ENCODE measurements at regions not wholly inside any gene's neighbourhood (a gene's known extent, or its start where the extent isn't known, plus 50 kb on each side); places are given as distances from the start of the nearest gene placed in this dataset.

DNA sequence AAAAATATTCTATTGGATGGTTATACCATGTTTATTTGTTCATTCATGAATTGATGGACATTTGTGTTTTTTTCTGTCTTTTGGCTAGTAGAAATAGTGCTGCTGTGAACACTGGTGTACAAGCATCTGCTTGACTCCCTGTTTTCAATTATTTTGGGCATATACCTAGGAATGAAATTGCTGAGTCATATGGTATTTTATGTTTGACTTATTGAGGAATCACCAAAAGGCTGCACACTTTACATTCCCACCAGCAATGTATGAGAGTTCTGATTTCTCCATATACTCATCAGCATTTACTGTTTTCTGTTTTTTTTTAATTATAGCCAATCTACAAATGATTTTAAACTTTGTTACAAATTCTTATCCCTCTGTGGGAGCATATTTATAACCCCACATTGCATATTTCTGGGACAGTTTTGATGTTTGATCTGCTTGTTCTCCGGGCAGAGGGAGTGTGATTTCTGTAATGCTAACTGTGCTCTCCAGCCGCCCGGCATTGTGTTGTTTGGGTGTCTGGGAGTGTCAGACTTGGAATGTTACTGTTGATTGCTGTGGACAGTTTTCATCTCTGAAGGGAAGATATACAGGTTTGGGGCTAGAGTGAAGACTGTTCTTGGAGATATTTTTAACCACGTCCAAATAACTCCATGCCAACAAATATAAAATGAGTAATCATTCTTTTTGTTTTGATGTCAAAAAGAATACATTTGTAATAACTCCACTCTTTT lies 60.5 kb upstream of the PGRMC2 start:
- POLR2A ChIA-PET, result no interaction called here
- CTCF ChIA-PET, result interaction anchor here (0.6 kb wide), 1 partner anchor 884 kb away, joined by 4 read pairs; no protein-coding TSS in a partner anchor

DNA sequence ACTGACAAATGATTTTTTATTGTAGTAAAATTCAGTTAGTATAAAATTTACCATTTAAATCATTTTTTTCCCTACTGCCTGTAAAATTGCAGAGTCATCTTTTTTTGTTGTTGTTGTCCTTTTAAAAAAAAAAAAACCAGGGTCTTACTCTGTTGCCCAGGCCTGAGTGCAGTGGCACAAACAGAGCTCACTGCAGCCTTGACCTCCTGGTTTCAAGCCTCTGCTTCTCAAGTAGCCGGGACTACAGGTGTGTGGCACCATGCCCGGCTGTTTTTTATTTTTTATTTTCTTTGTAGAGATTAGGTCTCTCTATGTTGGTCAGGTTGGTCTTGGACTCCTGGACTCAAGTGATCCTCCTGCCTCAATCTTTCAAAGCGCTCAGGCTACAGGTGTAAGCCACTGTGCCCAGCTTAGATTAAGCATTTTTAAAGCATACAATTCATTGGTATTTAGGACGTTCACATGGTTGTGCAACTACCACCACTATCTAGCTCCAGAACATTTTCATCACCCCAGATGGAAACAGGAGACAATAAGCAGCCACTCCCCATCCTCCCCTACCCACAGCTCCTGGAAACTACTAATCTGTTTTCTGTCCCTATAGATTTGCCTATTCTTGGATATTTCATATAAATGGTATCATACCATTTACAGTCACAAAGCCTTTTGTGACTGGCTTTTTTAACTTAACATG lies 59.7 kb upstream of the PGRMC2 start:
- CTCF ChIA-PET, result interaction anchor here (0.6 kb wide), 1 partner anchor 884 kb away, joined by 4 read pairs; no protein-coding TSS in a partner anchor
- POLR2A ChIA-PET, result no interaction called here

DNA sequence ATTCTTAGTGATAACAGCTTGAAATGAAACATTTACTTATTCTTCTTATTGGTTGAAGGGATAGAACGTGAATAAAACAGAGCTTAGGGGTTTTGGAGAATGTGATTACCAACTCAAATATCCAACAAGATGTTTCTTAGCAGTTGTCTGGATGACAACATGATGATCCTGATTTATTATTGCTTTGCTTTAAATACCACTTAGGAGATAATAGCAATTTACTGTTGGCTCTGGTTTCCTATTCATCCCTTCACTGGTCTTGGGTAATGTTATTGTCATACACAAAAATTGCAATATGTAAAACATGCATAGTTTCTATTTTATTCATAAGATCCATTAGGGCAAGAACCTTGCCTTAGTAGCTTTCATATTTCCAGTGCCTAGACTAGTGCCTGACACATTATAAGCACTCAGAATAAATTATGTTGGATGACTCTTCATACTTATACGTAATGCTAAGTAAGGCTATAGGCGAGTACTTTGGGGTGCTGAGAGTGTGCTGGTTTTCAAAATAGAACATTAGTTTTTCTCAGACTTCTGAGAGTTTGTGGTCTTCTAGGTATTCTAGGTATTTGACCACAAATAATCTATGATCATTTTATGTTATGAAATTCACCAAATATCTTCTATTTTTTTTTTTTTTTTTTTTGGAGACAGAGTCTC lies 58.6 kb upstream of the PGRMC2 start:
- POLR2A ChIA-PET, result no interaction called here
- CTCF ChIA-PET, result no interaction called here

DNA sequence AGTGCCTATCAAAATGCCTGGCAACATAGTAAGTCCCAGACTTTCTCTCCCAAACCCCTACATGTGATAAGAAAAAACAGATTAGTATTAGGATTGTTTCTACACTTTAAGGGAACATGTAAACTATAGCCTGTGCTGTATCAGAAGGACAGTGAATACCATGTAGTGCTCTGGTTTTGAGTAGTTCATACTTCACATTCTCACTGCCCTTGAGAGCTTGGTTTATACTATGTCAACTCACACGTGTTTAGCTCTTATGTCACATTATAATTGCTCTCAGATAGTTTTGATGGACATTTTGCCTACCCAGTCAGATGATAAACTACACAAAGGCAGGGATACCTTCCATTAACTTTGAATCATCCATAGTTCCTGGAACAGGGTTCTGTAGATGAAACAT lies 58.0 kb upstream of the PGRMC2 start:
- CTCF ChIA-PET, result no interaction called here
- POLR2A ChIA-PET, result no interaction called here

DNA sequence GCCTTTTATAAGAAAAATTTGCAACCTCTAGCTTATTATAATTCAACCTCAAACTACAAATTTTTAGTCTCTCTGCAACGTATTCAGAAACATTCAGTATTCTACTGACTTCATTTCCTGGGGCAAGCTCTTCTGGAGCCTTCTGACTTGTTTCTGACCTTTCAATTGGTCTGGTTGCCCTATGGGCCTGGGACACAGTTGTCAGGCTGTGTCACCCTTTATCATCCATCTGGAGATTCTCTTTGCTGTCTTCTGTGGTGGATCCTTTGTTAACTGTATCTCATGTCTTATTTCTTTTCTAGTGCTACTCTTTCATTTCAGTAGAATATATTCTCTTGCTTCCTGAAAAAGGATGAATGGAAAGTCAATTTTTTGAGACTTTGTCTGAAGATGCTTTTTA lies 55.1 kb upstream of the PGRMC2 start:
- ChIA-PET POLR2A (no interaction called here), CTCF (no interaction called here)

DNA sequence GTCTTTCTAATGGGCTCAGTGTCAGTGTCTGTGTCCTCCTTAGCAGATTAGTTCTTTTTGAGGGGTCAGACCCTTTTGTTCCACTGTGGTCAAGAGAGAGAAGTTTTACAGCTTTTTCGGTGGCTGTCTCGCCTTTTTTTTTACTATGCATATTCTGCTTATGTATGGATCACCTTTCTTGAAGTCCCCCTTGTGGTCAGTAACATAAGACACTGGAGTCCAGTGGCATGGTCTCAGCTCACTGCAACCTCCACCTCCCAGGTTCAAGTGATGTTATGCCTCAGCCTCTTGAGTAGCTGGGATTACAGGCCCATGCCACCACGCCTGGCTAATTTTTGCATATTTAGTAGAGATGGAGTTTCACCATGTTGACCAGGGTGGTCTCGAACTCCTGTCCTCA lies 54.0 kb upstream of the PGRMC2 start:
- ChIA-PET CTCF (no interaction called here), POLR2A (no interaction called here)

DNA sequence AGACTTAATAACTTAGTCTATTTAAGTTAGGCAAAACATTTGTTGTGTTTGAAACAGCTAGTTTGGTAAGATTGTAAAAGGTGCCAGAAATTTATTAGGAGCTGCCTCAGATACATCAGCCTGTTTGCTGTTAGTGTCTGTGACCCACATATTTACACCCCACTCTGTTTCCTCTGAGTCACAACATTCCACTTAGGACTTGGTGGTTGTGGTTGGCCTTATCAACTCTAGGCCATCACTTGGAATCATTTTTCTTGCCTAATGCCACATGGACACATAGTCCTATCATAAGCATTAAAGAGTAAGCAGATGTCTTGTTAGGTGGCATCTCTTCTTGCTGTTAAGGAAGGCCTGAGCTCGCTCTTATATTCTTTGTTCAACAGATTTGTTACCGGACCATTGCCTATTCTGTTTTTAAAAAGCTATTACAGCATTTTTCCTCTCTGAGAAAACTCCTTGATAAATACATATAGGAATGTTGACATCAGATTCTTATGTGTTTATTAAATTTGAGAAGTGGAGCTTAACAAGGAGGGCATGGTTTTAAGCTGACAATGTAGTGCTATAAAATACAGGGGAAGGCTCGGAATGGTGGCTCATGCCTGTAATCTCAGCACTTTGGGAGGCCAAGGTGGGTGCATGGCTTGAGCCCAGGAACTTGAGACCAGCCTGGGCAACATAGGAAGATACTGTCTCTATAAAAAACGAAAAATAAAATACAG lies 51.2 kb upstream of the PGRMC2 start:
- ChIA-PET CTCF (no interaction called here), POLR2A (no interaction called here)

DNA sequence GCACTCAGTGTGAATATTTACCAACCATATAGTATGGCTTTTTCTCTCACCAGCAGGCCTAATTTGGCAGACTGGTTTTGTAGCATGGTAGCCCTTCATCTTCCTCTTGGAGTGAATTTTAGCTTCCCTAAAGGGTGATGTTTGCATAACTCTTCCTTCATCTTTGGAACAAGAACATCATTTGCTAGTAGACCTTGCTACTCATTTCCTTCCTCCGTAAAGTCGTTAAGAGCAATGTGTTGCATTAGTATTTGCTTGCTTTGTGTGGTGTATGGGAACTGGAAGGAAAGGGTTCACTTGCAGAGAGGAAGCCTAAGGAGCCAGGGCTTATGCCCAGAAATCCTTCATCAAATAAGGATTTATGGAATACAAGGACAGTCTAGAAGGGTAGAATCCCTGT lies 50.2 kb upstream of the PGRMC2 start:
- CTCF ChIA-PET, result no interaction called here

More for the DNA sequence above, 50.2 kb upstream of the PGRMC2 start:
- POLR2A ChIA-PET, result no interaction called here
